ENCODE measurements at regions not wholly inside any gene's neighbourhood (a gene's known extent, or its start where the extent isn't known, plus 50 kb on each side); places are given as distances from the start of the nearest gene placed in this dataset.

DNA sequence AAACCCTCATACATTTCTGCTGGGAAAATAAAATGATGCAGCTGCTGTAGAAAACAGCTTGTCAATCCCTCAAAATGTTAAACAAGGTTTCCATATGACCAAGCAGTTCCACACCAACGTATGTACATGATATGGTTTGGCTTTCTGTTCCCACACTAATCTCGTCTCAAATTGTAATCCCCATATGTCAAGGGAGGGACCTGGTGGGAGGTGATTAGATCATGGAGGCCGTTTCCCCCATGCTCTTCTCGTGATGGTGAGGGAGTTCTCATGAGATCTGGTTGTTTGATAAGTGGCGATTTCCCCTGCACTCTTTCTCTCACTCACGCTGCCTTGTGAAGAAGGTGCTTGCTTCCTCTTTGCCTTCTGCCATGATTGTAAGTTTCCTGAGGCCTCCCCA lies 100.6 kb upstream of the SLC24A5 start:
- TF ChIP-seq EZH2phosphoT487 (IDR thresholded peaks at IDR 0.05; ENCODE audit: low read depth, severe bottlenecking, unreplicated experiment) (no peak), EZH2 (IDR thresholded peaks at IDR 0.05; ENCODE audit: borderline replicate concordance) (no peak)
- TF ChIP-seq, protein P1, sequence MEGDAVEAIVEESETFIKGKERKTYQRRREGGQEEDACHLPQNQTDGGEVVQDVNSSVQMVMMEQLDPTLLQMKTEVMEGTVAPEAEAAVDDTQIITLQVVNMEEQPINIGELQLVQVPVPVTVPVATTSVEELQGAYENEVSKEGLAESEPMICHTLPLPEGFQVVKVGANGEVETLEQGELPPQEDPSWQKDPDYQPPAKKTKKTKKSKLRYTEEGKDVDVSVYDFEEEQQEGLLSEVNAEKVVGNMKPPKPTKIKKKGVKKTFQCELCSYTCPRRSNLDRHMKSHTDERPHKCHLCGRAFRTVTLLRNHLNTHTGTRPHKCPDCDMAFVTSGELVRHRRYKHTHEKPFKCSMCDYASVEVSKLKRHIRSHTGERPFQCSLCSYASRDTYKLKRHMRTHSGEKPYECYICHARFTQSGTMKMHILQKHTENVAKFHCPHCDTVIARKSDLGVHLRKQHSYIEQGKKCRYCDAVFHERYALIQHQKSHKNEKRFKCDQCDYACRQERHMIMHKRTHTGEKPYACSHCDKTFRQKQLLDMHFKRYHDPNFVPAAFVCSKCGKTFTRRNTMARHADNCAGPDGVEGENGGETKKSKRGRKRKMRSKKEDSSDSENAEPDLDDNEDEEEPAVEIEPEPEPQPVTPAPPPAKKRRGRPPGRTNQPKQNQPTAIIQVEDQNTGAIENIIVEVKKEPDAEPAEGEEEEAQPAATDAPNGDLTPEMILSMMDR (IDR thresholded peaks at IDR 0.05; ENCODE audit: poor library complexity), result no peak
- Histone ChIP-seq H3K27me3 (no peaks in the 10 kb centered on the region), H2AFZ (no peak overlapping the region), H3K27ac (no peak overlapping the region), H3K9me2 (replicated peaks; ENCODE audit: insufficient read depth) (no peaks in the 10 kb centered on the region), H3K4me2 (no peak overlapping the region), H4K20me1 (ENCODE audit: insufficient read depth, poor library complexity, severe bottlenecking) (no peaks in the 10 kb centered on the region), H3K9me3 (ENCODE audit: low read depth) (no peaks in the 10 kb centered on the region), H3K79me2 (no peaks in the 10 kb centered on the region), H3K36me3 (replicated peaks; ENCODE audit: insufficient read depth, low read depth) (no peaks in the 10 kb centered on the region), H3K4me1 (ENCODE audit: insufficient read depth) (no peaks in the 10 kb centered on the region), H3K4me3 (no peak overlapping the region)
- no peak for DNase-seq (ENCODE audit: low spot score)
- WGBS (ENCODE audit: low lambda C conversion rate, missing lambda C conversion rate), result 73% methylated on average over 6 of the region's 6 CpGs

- no peak overlapping the region for H3K27ac ChIP-seq
- no peak overlapping the region for H3K4me3 ChIP-seq
- peak; percentile 40 for DNase-seq (ENCODE audit: low spot score)
- no peak overlapping the region for H3K4me2 ChIP-seq
- no peaks in the 10 kb centered on the region for H3K79me2 ChIP-seq
- no peaks in the 10 kb centered on the region for H3K27me3 ChIP-seq
- no peak overlapping the region for H2AFZ ChIP-seq
- H3K9me3 ChIP-seq (ENCODE audit: low read depth), result no peaks in the 10 kb centered on the region
- H4K20me1 ChIP-seq (ENCODE audit: insufficient read depth, poor library complexity, severe bottlenecking), result no peaks in the 10 kb centered on the region
- H3K9me2 ChIP-seq (replicated peaks; ENCODE audit: insufficient read depth), result no peaks in the 10 kb centered on the region
- TF ChIP-seq, protein P1 (IDR thresholded peaks at IDR 0.05; ENCODE audit: poor library complexity), result no peak
- TF ChIP-seq EZH2 (IDR thresholded peaks at IDR 0.05; ENCODE audit: borderline replicate concordance), result no peak
- TF ChIP-seq EZH2phosphoT487 (IDR thresholded peaks at IDR 0.05; ENCODE audit: low read depth, severe bottlenecking, unreplicated experiment), result no peak
- H3K4me1 ChIP-seq (ENCODE audit: insufficient read depth), result no peaks in the 10 kb centered on the region
- 81% methylated on average over 6 of the region's 6 CpGs for WGBS (ENCODE audit: low lambda C conversion rate, missing lambda C conversion rate)
- no peaks in the 10 kb centered on the region for H3K36me3 ChIP-seq (replicated peaks; ENCODE audit: insufficient read depth, low read depth)
These were observed 99.3 kb upstream of the SLC24A5 start for GRCh38 chr15:48021336-48022086.

DNA sequence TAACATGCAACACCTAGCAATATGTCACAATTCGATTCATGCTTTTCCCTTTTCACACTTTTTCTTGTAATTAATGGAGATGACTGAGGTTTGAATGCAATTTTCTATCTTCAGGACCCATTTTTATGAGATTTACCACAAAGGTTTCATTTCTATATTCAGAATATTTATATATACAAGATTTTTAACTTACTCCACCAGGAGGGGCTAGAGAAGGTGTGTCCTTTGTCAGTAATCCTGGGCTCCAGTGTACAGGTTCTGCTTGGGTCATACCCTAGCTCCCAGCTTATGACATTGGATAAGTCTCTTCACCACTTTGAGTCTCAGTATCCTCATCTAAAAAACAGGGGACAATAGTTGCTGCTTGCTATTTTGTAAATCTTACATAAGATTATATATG lies 95.7 kb upstream of the SLC24A5 start:
- no peak overlapping the region for H3K4me2 ChIP-seq
- no peak for DNase-seq (ENCODE audit: low spot score)
- H3K79me2 ChIP-seq, result no peaks in the 10 kb centered on the region
- H3K4me3 ChIP-seq, result no peak overlapping the region
- H4K20me1 ChIP-seq (ENCODE audit: insufficient read depth, poor library complexity, severe bottlenecking), result no peaks in the 10 kb centered on the region
- H3K9me3 ChIP-seq (ENCODE audit: low read depth), result no peaks in the 10 kb centered on the region
- no peak for TF ChIP-seq EZH2 (IDR thresholded peaks at IDR 0.05; ENCODE audit: borderline replicate concordance)
- TF ChIP-seq EZH2phosphoT487 (IDR thresholded peaks at IDR 0.05; ENCODE audit: low read depth, severe bottlenecking, unreplicated experiment), result no peak
- TF ChIP-seq, protein P1 (IDR thresholded peaks at IDR 0.05; ENCODE audit: poor library complexity), result peak; percentile 3
- no peaks in the 10 kb centered on the region for H3K4me1 ChIP-seq (ENCODE audit: insufficient read depth)
- H3K27me3 ChIP-seq, result no peaks in the 10 kb centered on the region
- H3K36me3 ChIP-seq (replicated peaks; ENCODE audit: insufficient read depth, low read depth), result no peaks in the 10 kb centered on the region
- no peak overlapping the region for H3K27ac ChIP-seq
- 81% methylated on average over 1 of the region's 1 CpG for WGBS (ENCODE audit: low lambda C conversion rate, missing lambda C conversion rate)
- H2AFZ ChIP-seq, result no peak overlapping the region
- no peaks in the 10 kb centered on the region for H3K9me2 ChIP-seq (replicated peaks; ENCODE audit: insufficient read depth)
